KMS-11 (cell line): ENCODE measurements at regions not wholly inside any gene's neighbourhood (a gene's known extent, or its start where the extent isn't known, plus 50 kb on each side); places are given as distances from the start of the nearest gene placed in this dataset.

ENCODE experiments used
- H2AFZ ChIP-seq: fragments of 200-600 bp; sonication (generic); 2 replicates; pipeline ENCODE4 v1.6.1; 2016; ENCODE audit warnings: antibody characterized with exemption, mixed run types, low read depth
- H3K27ac ChIP-seq: fragments of 200-600 bp; sonication (generic); 2 replicates; pipeline ENCODE4 v1.6.1; 2016; ENCODE audit warnings: mild to moderate bottlenecking, mixed run types
- H3K27me3 ChIP-seq: fragments of 200-600 bp; sonication (generic); 2 replicates; pipeline ENCODE4 v1.6.1; 2017; ENCODE audit warnings: mild to moderate bottlenecking, low read depth, mixed run types, moderate library complexity; ENCODE audit not compliant: insufficient read depth
- H3K36me3 ChIP-seq: fragments of 200-600 bp; sonication (generic); 2 replicates; pipeline ENCODE4 v1.6.1; 2017; ENCODE audit warnings: mild to moderate bottlenecking, mixed run types; ENCODE audit not compliant: insufficient read depth
- H3K4me1 ChIP-seq: fragments of 200-600 bp; sonication (generic); 2 replicates; pipeline ENCODE4 v1.6.1; 2016; ENCODE audit warnings: mild to moderate bottlenecking, low read depth, mixed run types; ENCODE audit not compliant: poor library complexity, severe bottlenecking
- H3K4me2 ChIP-seq: fragments of 200-600 bp; sonication (generic); 2 replicates; pipeline ENCODE4 v1.7.0; 2016; ENCODE audit warnings: mild to moderate bottlenecking, mixed run types
- H3K4me3 ChIP-seq: fragments of 200-600 bp; sonication (generic); IDR thresholded peaks from 2 replicates; pipeline ENCODE4 v1.6.1; 2017; ENCODE audit warnings: low read depth, low read length, mixed read lengths; ENCODE audit not compliant: insufficient read depth
- H3K79me2 ChIP-seq: fragments of 200-600 bp; sonication (generic); 2 replicates; pipeline ENCODE4 v1.6.1; 2016; ENCODE audit warnings: low read depth, mixed run types; ENCODE audit not compliant: insufficient read depth
- H3K9ac ChIP-seq: fragments of 200-600 bp; sonication (generic); 2 replicates; pipeline ENCODE4 v1.6.1; 2016; ENCODE audit warnings: mild to moderate bottlenecking, mixed run types
- H4K20me1 ChIP-seq: fragments of 200-600 bp; sonication (generic); 2 replicates; pipeline ENCODE4 v1.6.1; 2016; ENCODE audit warnings: mild to moderate bottlenecking, mixed run types; ENCODE audit not compliant: insufficient read depth
- CTCF ChIP-seq: fragments of 200-600 bp; sonication (generic); conservative IDR thresholded peaks from 2 replicates; pipeline ENCODE4 v1.6.1; 2017; ENCODE audit warnings: low read depth, mild to moderate bottlenecking, antibody characterized with exemption, low read length, moderate library complexity, mixed read lengths

DNA sequence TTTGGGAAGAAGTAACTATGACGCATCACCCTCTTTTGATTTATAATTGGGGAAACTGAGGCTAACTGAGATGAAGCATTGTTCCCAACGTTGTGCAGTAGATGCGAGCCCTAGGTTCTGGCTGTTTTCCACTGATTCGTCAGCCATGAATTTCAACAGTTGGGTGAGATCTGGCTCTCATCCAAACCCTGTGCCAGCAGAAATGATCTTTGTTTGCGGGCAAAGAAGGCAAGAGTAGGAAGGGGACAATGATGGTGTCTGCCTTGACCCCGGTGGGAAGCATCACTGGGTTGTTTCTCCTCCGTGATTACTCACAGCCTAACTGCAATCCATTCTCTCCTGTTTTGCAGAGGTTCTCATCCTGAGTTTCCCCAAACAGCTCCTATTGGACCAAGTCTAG, 142.3 kb downstream of the MIS18A start:
- no peaks in the 10 kb centered on the region for H3K79me2 ChIP-seq
- H3K27me3 ChIP-seq = no peaks in the 10 kb centered on the region
- H2AFZ ChIP-seq = no peak overlapping the region
- no peak overlapping the region for H3K4me2 ChIP-seq
- no peaks in the 10 kb centered on the region for H3K36me3 ChIP-seq
- H3K4me3 ChIP-seq = no peak overlapping the region
- no peak for TF ChIP-seq CTCF
- no peak overlapping the region for H3K9ac ChIP-seq
- H3K4me1 ChIP-seq = peaks cover 6% of the 10 kb centered on the region
- no peak overlapping the region for H3K27ac ChIP-seq
- H4K20me1 ChIP-seq = no peaks in the 10 kb centered on the region

DNA sequence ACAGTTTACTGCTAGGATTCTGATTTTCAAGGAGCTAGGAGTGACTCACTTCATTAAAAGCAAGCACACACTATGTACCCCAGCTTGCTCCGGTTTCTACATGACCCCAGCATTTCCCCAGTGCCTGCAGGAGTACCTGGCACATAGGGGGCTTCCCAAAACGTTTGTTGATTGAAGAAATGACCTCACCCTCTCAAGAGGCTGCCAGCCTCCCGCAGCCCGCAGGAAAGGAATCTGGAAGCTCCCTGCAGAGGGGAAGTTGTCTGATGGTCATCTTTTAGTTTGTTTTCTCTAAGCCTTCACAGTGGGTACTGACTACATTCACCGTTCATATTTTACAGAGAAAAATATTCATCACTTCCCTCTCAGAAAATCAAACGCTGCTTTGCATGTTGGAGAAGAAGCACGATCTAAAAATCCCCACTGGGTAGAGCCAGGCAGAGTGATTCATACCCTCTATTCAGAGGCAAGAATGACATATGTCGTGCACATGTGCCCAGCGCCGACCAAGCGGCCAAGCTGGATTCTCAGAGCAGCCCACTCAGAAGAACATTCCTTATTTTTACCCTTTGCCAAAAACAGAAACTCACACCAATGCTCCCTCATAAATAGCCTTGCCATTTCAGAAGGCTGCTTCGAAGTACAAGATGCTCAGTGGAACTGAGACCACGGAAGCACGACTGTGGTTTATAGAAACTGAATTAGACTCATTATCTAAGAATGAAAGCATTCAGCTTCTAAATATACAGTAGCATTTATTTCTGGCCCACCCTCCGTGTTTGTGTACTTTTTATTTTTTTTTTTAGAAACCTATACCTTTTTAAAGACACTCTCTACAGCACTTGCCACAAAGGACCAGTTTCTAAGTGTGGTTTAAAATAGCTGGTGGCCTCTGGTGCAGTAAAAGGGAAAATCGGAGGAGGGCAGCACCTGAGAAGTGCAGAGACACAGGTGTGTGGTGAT, 143.2 kb downstream of the MIS18A start:
- no peak overlapping the region for H3K4me2 ChIP-seq
- no peak overlapping the region for H3K27ac ChIP-seq
- H3K4me1 ChIP-seq = peaks cover 6% of the 10 kb centered on the region
- no peaks in the 10 kb centered on the region for H3K36me3 ChIP-seq
- no peaks in the 10 kb centered on the region for H3K27me3 ChIP-seq
- H3K4me3 ChIP-seq = no peak overlapping the region
- no peaks in the 10 kb centered on the region for H4K20me1 ChIP-seq
- no peak overlapping the region for H2AFZ ChIP-seq
- H3K79me2 ChIP-seq = no peaks in the 10 kb centered on the region
- no peak overlapping the region for H3K9ac ChIP-seq
- TF ChIP-seq CTCF = no peak

DNA sequence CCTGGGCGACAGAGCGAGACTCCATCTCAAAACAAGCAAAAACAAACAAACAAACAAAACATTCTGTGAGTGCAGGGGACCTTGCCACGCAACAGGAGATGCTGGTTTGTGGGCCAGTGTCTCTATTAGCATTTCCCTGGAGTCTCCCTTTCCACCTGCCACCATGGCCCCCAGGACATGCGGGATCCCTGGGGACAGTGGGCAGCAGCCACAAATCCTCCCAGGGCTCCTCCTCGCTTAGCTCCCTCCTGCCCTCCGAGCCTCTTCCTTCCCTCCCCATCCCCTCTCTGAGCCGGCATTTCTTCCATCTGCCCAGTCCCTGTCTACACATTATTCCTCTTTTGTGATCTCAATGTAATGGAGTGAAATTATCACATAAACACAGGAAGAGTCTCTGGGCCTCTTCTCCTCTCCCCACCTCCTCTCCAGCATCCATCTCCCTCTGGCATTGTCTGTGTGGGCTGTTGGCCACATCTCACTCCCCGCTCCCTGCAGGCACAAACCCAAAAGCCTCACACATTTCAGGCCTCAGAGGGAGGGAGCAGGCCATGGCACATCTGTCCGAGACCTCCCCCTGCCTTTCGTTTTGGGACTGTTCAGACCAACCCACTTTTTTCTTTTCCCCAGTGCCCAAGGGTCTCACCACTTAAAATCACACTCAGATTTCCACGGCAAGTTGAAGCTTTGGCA, 144.3 kb downstream of the MIS18A start:
- no peak overlapping the region for H3K4me2 ChIP-seq
- H3K79me2 ChIP-seq = no peaks in the 10 kb centered on the region

GRCh38 chr21:32132881-32133280, 146.0 kb downstream of the MIS18A start:
- Histone ChIP-seq H3K27me3 (no peaks in the 10 kb centered on the region), H3K36me3 (no peaks in the 10 kb centered on the region)

More for the DNA sequence above, 144.3 kb downstream of the MIS18A start:
- Histone ChIP-seq H3K4me3 (no peak overlapping the region), H3K36me3 (no peaks in the 10 kb centered on the region), H3K27me3 (no peaks in the 10 kb centered on the region), H4K20me1 (no peaks in the 10 kb centered on the region), H2AFZ (no peak overlapping the region), H3K27ac (no peak overlapping the region), H3K9ac (no peak overlapping the region), H3K4me1 (peaks cover 6% of the 10 kb centered on the region)
- TF ChIP-seq CTCF = no peak

More at GRCh38 chr21:32132881-32133280, 146.0 kb downstream of the MIS18A start:
- H3K79me2 ChIP-seq = no peaks in the 10 kb centered on the region
- H3K4me1 ChIP-seq = peaks cover 6% of the 10 kb centered on the region
- H4K20me1 ChIP-seq = no peaks in the 10 kb centered on the region
- no peak overlapping the region for H3K9ac ChIP-seq
- no peak for TF ChIP-seq CTCF
- H3K4me3 ChIP-seq = no peak overlapping the region
- no peak overlapping the region for H2AFZ ChIP-seq
- no peak overlapping the region for H3K4me2 ChIP-seq
- H3K27ac ChIP-seq = no peak overlapping the region
